H1 (cell line): ENCODE measurements at regions not wholly inside any gene's neighbourhood (a gene's known extent, or its start where the extent isn't known, plus 50 kb on each side); places are given as distances from the start of the nearest gene placed in this dataset.

ENCODE experiments used
- CTCF ChIA-PET: fragments of 300-600 bp; sonication (Branson Sonifier 250); formaldehyde crosslinking; loops from one replicate; lab custom pipeline; 2021; ENCODE audit not compliant: partially characterized antibody; lab: Charles Lee
- POLR2A ChIA-PET: fragments of 300-600 bp; sonication (Branson Sonifier 250); formaldehyde crosslinking; loops from one replicate; lab custom pipeline; 2021; ENCODE audit warnings: inconsistent platforms; ENCODE audit not compliant: partially characterized antibody; lab: Charles Lee
- DNase-seq, 2 experiments: peaks; one replicate each; pipeline versions ENCODE4 v3.0.0 to v3.0.0-alpha.2; 2010 to 2022; ENCODE audit warnings: low spot score in 2 of 2, low read depth in 1 of 2, mixed read lengths in 1 of 2
- FAIRE-seq: peaks from 2 replicates; lab custom pipeline; 2011; peaks lifted over from hg19 to GRCh38; lab: Jason Lieb, UNC
- H2AFZ ChIP-seq: 2 replicates; pipeline ENCODE4 v1.8.1; 2012; ENCODE audit warnings: low read length, inconsistent platforms
- H2AK5ac ChIP-seq: 2 replicates; pipeline ENCODE4 v1.6.1; 2013; ENCODE audit warnings: low read depth, low read length
- H2BK120ac ChIP-seq: replicated peaks from 2 replicates; pipeline ENCODE3; 2013; ENCODE audit warnings: low read depth, low read length, inconsistent platforms
- H2BK12ac ChIP-seq: 2 replicates; pipeline ENCODE4 v1.6.1; 2013; ENCODE audit warnings: low read depth, low read length
- H2BK15ac ChIP-seq: 2 replicates; pipeline ENCODE4 v1.6.1; 2013; ENCODE audit warnings: low read length
- H2BK20ac ChIP-seq: 2 replicates; pipeline ENCODE4 v1.6.1; 2013; ENCODE audit warnings: low read length
- H2BK5ac ChIP-seq: 2 replicates; pipeline ENCODE4 v1.6.1; 2013; ENCODE audit warnings: low read depth, low read length
- H3K14ac ChIP-seq: 2 replicates; pipeline ENCODE4 v1.6.1; 2013; ENCODE audit warnings: inconsistent platforms; ENCODE audit not compliant: insufficient read length
- H3K18ac ChIP-seq: 2 replicates; pipeline ENCODE4 v1.6.1; 2013; ENCODE audit warnings: low read length; ENCODE audit errors: extremely low read depth
- H3K23ac ChIP-seq: 2 replicates; pipeline ENCODE4 v1.6.1; 2013; ENCODE audit warnings: inconsistent platforms; ENCODE audit not compliant: insufficient read length
- H3K23me2 ChIP-seq: 2 replicates; pipeline ENCODE4 v1.6.1; 2013; ENCODE audit warnings: low read depth, low read length
- H3K27ac ChIP-seq: 2 replicates; pipeline ENCODE4 v1.6.1; 2011; ENCODE audit warnings: low read depth, low read length, inconsistent platforms
- H3K27me3 ChIP-seq, 4 experiments: replicated peaks in 1 of 4; 1 replicate in 1 of 4; 2 replicates in 3 of 4; pipeline versions ENCODE4 v1.6.1 to v1.8.1; 2011 to 2013; ENCODE audit warnings: low read length in 3 of 4, mild to moderate bottlenecking in 3 of 4, inconsistent platforms in 2 of 4, mixed read lengths in 2 of 4, moderate library complexity in 1 of 4; ENCODE audit not compliant: control insufficient read depth in 3 of 4, insufficient read depth in 3 of 4; ENCODE audit errors: extremely low read depth in 1 of 4
- H3K36me3 ChIP-seq, 4 experiments: 2 replicates each; pipeline versions ENCODE4 v1.6.1 to v1.8.1; 2011 to 2013; ENCODE audit warnings: mild to moderate bottlenecking in 4 of 4, low read length in 3 of 4, moderate library complexity in 2 of 4, control low read depth in 1 of 4, inconsistent platforms in 1 of 4; ENCODE audit not compliant: insufficient read depth in 4 of 4, control insufficient read depth in 2 of 4
- H3K4ac ChIP-seq: replicated peaks from 2 replicates; pipeline ENCODE3; 2013; ENCODE audit warnings: low read length, low read depth, mixed read lengths, inconsistent platforms; ENCODE audit not compliant: insufficient read length
- H3K4me1 ChIP-seq, 4 experiments: replicated peaks in 1 of 4; 1 replicate in 1 of 4; 2 replicates in 3 of 4; pipeline versions ENCODE4 v1.6.1 to v1.8.1; 2011 to 2013; ENCODE audit warnings: low read length in 3 of 4, inconsistent platforms in 2 of 4, mixed read lengths in 1 of 4; ENCODE audit not compliant: insufficient read depth in 4 of 4, control insufficient read depth in 3 of 4
- H3K4me2 ChIP-seq, 2 experiments: 2 replicates each; pipeline versions ENCODE4 v1.6.1 to v1.8.1; 2011 to 2013; ENCODE audit warnings: low read depth in 2 of 2, low read length in 2 of 2, control low read depth in 1 of 2, inconsistent platforms in 1 of 2, mild to moderate bottlenecking in 1 of 2; ENCODE audit not compliant: insufficient read depth in 1 of 2
- H3K4me3 ChIP-seq, 4 experiments: fragments of 200-600, 300-600 bp in 1 of 4; sonication (generic), shearing (Covaris generic), sonication (Bioruptor Twin) in 1 of 4; 2 replicates each; pipeline versions ENCODE4 v1.5.1 to v1.8.1; 2011 to 2016; ENCODE audit warnings: low read length in 4 of 4, low read depth in 3 of 4, control low read depth in 2 of 4, inconsistent platforms in 2 of 4, mild to moderate bottlenecking in 2 of 4, mixed read lengths in 1 of 4, moderate library complexity in 1 of 4; ENCODE audit not compliant: insufficient read depth in 2 of 4; ENCODE audit errors: extremely low read depth in 1 of 4
- H3K56ac ChIP-seq: replicated peaks from 2 replicates; pipeline ENCODE3; 2013; ENCODE audit warnings: low read depth, mild to moderate bottlenecking, mixed read lengths, low read length, inconsistent platforms; ENCODE audit not compliant: insufficient read length
- H3K79me1 ChIP-seq: 2 replicates; pipeline ENCODE4 v1.6.1; 2013; ENCODE audit warnings: low read depth, low read length, control low read depth
- H3K79me2 ChIP-seq, 2 experiments: 2 replicates each; pipeline versions ENCODE4 v1.6.1 to v1.8.1; 2012 to 2013; ENCODE audit warnings: low read length in 2 of 2, mild to moderate bottlenecking in 2 of 2, inconsistent platforms in 1 of 2; ENCODE audit not compliant: insufficient read depth in 2 of 2, control insufficient read depth in 1 of 2
- H3K9ac ChIP-seq, 4 experiments: replicated peaks in 1 of 4; 1 replicate in 1 of 4; 2 replicates in 3 of 4; pipeline versions ENCODE4 v1.6.1 to v1.8.1; 2011 to 2013; ENCODE audit warnings: low read depth in 3 of 4, low read length in 3 of 4, control low read depth in 2 of 4, mild to moderate bottlenecking in 2 of 4, moderate library complexity in 2 of 4, inconsistent platforms in 1 of 4; ENCODE audit errors: extremely low read depth in 1 of 4
- H3K9me3 ChIP-seq, 2 experiments: 2 replicates each; pipeline versions ENCODE4 v1.6.1 to v1.8.1; 2012 to 2013; ENCODE audit warnings: mild to moderate bottlenecking in 2 of 2, moderate library complexity in 2 of 2, control low read depth in 1 of 2, inconsistent platforms in 1 of 2, low read depth in 1 of 2, low read length in 1 of 2, mixed read lengths in 1 of 2; ENCODE audit not compliant: insufficient read depth in 2 of 2
- H4K20me1 ChIP-seq, 2 experiments: replicated peaks in 1 of 2; 2 replicates each; pipeline versions ENCODE3 to v1.8.1; 2011 to 2013; ENCODE audit warnings: inconsistent platforms in 2 of 2, low read length in 2 of 2, mild to moderate bottlenecking in 1 of 2; ENCODE audit not compliant: insufficient read depth in 2 of 2, control insufficient read depth in 1 of 2
- H4K5ac ChIP-seq: 2 replicates; pipeline ENCODE4 v1.6.1; 2013; ENCODE audit warnings: low read length, low read depth, mixed read lengths, inconsistent platforms; ENCODE audit not compliant: insufficient read length
- H4K8ac ChIP-seq: 2 replicates; pipeline ENCODE4 v1.8.0; 2013; ENCODE audit warnings: mild to moderate bottlenecking, moderate library complexity, low read length, inconsistent platforms; ENCODE audit not compliant: insufficient read depth; ENCODE audit errors: extremely low read depth
- H4K91ac ChIP-seq: replicated peaks from 2 replicates; pipeline ENCODE3; 2013; ENCODE audit warnings: low read length, mixed read lengths, inconsistent platforms; ENCODE audit not compliant: insufficient read length
- BACH1 ChIP-seq: IDR thresholded peaks from 2 replicates; pipeline ENCODE4 v1.6.1; 2012; ENCODE audit warnings: low read length, improper control_type of control experiment
- BRCA1 ChIP-seq: IDR thresholded peaks from 2 replicates; pipeline ENCODE4 v1.6.1; 2012; ENCODE audit warnings: low read depth, low read length, improper control_type of control experiment
- CBX5 ChIP-seq: fragments of 300-800, 300-1000 bp; sonication (generic); IDR thresholded peaks from 2 replicates; pipeline ENCODE4 v1.7.1; 2016; ENCODE audit warnings: antibody characterized with exemption, low read length, low read depth
- CBX8 ChIP-seq: fragments of 300-800, 300-1000 bp; sonication (generic); IDR thresholded peaks from 2 replicates; pipeline ENCODE4 v1.7.1; 2016; ENCODE audit warnings: low read depth, low read length, borderline replicate concordance
- EGR1 ChIP-seq: IDR thresholded peaks from 2 replicates; pipeline ENCODE4 v1.6.1; 2011; ENCODE audit warnings: low read depth, low read length, borderline replicate concordance
- KDM5A ChIP-seq: fragments of 200-600 bp; IDR thresholded peaks from 2 replicates; pipeline ENCODE4 v1.7.1; 2012; ENCODE audit warnings: mild to moderate bottlenecking, low read length, inconsistent platforms, mixed read lengths
- POLR2A ChIP-seq, 2 experiments: IDR thresholded peaks; 1 replicate in 1 of 2; 2 replicates in 1 of 2; pipeline ENCODE4 v1.6.1; 2011; ENCODE audit warnings: low read depth in 2 of 2, low read length in 2 of 2, mild to moderate bottlenecking in 2 of 2; ENCODE audit errors: control extremely low read depth in 1 of 2
- RFX5 ChIP-seq: IDR thresholded peaks from 2 replicates; pipeline ENCODE4 v1.6.1; 2011; ENCODE audit warnings: low read depth, low read length, improper control_type of control experiment, borderline replicate concordance
- SP2 ChIP-seq: IDR thresholded peaks from 2 replicates; pipeline ENCODE4 v1.6.1; 2012; ENCODE audit warnings: mild to moderate bottlenecking, low read length, inconsistent platforms
- TBP ChIP-seq: IDR thresholded peaks from 2 replicates; pipeline ENCODE4 v1.6.1; 2011; ENCODE audit warnings: low read depth, low read length, improper control_type of control experiment
- USF2 ChIP-seq: IDR thresholded peaks from 2 replicates; pipeline ENCODE4 v1.6.1; 2011; ENCODE audit warnings: low read length, improper control_type of control experiment
- ZNF274 ChIP-seq: IDR thresholded peaks from 2 replicates; pipeline ENCODE4 v1.7.0; 2012; ENCODE audit warnings: low read length, borderline replicate concordance; ENCODE audit errors: extremely low read depth
- WGBS, 2 experiments: shearing (Covaris generic) in 1 of 2; methylation state at CpG; one replicate each; pipeline versions ENCODE4 v1.1.6 to v1.1.7; 2013 to 2015; ENCODE audit warnings: low lambda C conversion rate in 2 of 2, mixed read lengths in 2 of 2, inconsistent platforms in 1 of 2, low coverage in 1 of 2, missing lambda C conversion rate in 1 of 2; ENCODE audit not compliant: insufficient replicate concordance in 2 of 2, insufficient coverage in 1 of 2, insufficient read length in 1 of 2; ENCODE audit errors: extremely low coverage in 1 of 2, missing lambda C conversion rate in 1 of 2; 5-methylcytosine and 5-hydroxymethylcytosine counted together
- TF ChIP-seq, protein P1 (sequence below): IDR thresholded peaks from 2 replicates; pipeline ENCODE4 v1.6.1; 2011; ENCODE audit warnings: low read depth, mild to moderate bottlenecking, low read length; ENCODE audit not compliant: insufficient read depth

GRCh38 chr2:10204326-10205161 is 82.0 kb downstream of the RRM2 start:
- Histone ChIP-seq H3K27me3 (no peaks in the 10 kb centered on the region), H4K91ac (no peak overlapping the region), H3K23ac (no peak overlapping the region), H3K4me2 (no peak overlapping the region), H3K9me3 (no peaks in the 10 kb centered on the region), H3K14ac (no peak overlapping the region), H3K18ac (no peak overlapping the region), H3K27ac (no peak overlapping the region), H2BK12ac (no peak overlapping the region), H3K4ac (no peak overlapping the region), H3K9ac (no peak overlapping the region), H3K4me3 (no peak overlapping the region), H3K36me3 (no peaks in the 10 kb centered on the region), H3K4me1 (no peaks in the 10 kb centered on the region), H2BK5ac (no peak overlapping the region), H4K5ac (no peak overlapping the region), H2AK5ac (no peak overlapping the region), H3K79me2 (no peaks in the 10 kb centered on the region), H4K8ac (no peak overlapping the region), H2BK20ac (no peak overlapping the region), H2AFZ (no peak overlapping the region), H3K23me2 (no peaks in the 10 kb centered on the region), H3K79me1 (no peaks in the 10 kb centered on the region), H2BK15ac (no peak overlapping the region), H2BK120ac (no peak overlapping the region), H3K56ac (no peak overlapping the region), H4K20me1 (peaks cover 0 to 2% of the 10 kb centered on the region in 2 experiments)
- ChIA-PET POLR2A (no interaction called here), CTCF (interaction anchor here (0.5 to 1.0 kb wide), 2 partner anchors 29 to 30 kb away, joined by 3 read pairs; no protein-coding TSS in a partner anchor)
- WGBS, 2 experiments: 88% methylated on average over 24 of the region's 25 CpGs; no CpG with 5 or more reads in 1 of the 2 experiments
- DNase-seq (no peak), FAIRE-seq (no peak)
- TF ChIP-seq, protein P1, sequence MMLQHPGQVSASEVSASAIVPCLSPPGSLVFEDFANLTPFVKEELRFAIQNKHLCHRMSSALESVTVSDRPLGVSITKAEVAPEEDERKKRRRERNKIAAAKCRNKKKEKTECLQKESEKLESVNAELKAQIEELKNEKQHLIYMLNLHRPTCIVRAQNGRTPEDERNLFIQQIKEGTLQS: no peak
- TF ChIP-seq EGR1: no peak
- no peak for TF ChIP-seq CBX5
- no peak for TF ChIP-seq KDM5A
- TF ChIP-seq SP2: no peak
- TF ChIP-seq RFX5: no peak
- no peak for TF ChIP-seq BACH1
- TF ChIP-seq TBP: no peak
- TF ChIP-seq BRCA1: no peak
- TF ChIP-seq ZNF274: no peak
- TF ChIP-seq USF2: no peak
- TF ChIP-seq CBX8: no peak
- no peak for TF ChIP-seq POLR2A (IDR thresholded peaks at IDR 0.05; ENCODE audit: control extremely low read depth in 1 of 2, low read depth in 2 of 2, low read length in 2 of 2)
